ENCODE measurements at regions not wholly inside any gene's neighbourhood (a gene's known extent, or its start where the extent isn't known, plus 50 kb on each side); places are given as distances from the start of the nearest gene placed in this dataset.
"Not testable (repeated sequence)": the region's sequence is repeated elsewhere in the genome, so short reads cannot be mapped to it uniquely, and the experiment has no call there.

- DNase-seq (ENCODE audit: low read depth, low spot score) (no peak), ATAC-seq (no peak)
- no peak overlapping the region for H2AFZ ChIP-seq (ENCODE audit: low read depth, low read length, poor library complexity, severe bottlenecking)
- H3K4me2 ChIP-seq (ENCODE audit: low read length): no peak overlapping the region
- TF ChIP-seq FOSL1 (IDR thresholded peaks at IDR 0.05; ENCODE audit: low read depth): no peak
- no peak for TF ChIP-seq CEBPB (IDR thresholded peaks at IDR 0.05; ENCODE audit: low read depth)
- intact Hi-C loops (cut with micrococcal nuclease): no loop called here
- no peak overlapping the region for H3K9ac ChIP-seq (ENCODE audit: low read length)
- no peaks in the 10 kb centered on the region for H3K4me1 ChIP-seq (ENCODE audit: control insufficient read depth in 1 of 2, insufficient read depth in 2 of 2, low read length in 2 of 2)
- no peaks in the 10 kb centered on the region; a peak in 1 of 4 replicates for H3K9me3 ChIP-seq (ENCODE audit: control insufficient read depth in 1 of 2, insufficient read depth in 1 of 2, low read depth in 1 of 2, low read length in 2 of 2)
- H4K20me1 ChIP-seq (ENCODE audit: insufficient read depth): no peaks in the 10 kb centered on the region
- ChIA-PET CTCF (no interaction called here), POLR2A (no interaction called here), RAD21 (ENCODE audit: low non-redundant PET in 1 of 2, low total read pairs in 2 of 2, uncharacterized antibody in 2 of 2, unreplicated experiment in 2 of 2) (no interaction called here)
- no TSS peak for BruUV-seq (replicated peaks)
- H3K36me3 ChIP-seq (ENCODE audit: control insufficient read depth in 1 of 2, insufficient read depth in 2 of 2, low read length in 2 of 2): no peaks in the 10 kb centered on the region
- H3K27ac ChIP-seq (ENCODE audit: low read depth, low read length): no peak overlapping the region
- no peak overlapping the region for H3K4me3 ChIP-seq (replicated peaks in 1 of 2; ENCODE audit: low read depth in 1 of 2, low read length in 2 of 2)
- no peaks in the 10 kb centered on the region for H3K79me2 ChIP-seq (ENCODE audit: insufficient read depth, low read length)
- H3K9me2 ChIP-seq (ENCODE audit: insufficient read depth): no peaks in the 10 kb centered on the region
- peaks cover 34% of the 10 kb centered on the region for H3K27me3 ChIP-seq (ENCODE audit: insufficient read depth, low read length)
These were observed 98.2 kb upstream of the C14orf180 start for GRCh38 chr14:104481323-104481722.

- H3K79me2 ChIP-seq (ENCODE audit: insufficient read depth, low read length); POLR2A ChIA-PET; intact Hi-C loops (cut with micrococcal nuclease); DNase-seq (ENCODE audit: low read depth, low spot score); H3K27ac ChIP-seq (ENCODE audit: low read depth, low read length); H3K4me2 ChIP-seq (ENCODE audit: low read length); H3K36me3 ChIP-seq (ENCODE audit: control insufficient read depth in 1 of 2, insufficient read depth in 2 of 2, low read length in 2 of 2); H2AFZ ChIP-seq (ENCODE audit: low read depth, low read length, poor library complexity, severe bottlenecking); H3K9me3 ChIP-seq (ENCODE audit: control insufficient read depth in 1 of 2, insufficient read depth in 1 of 2, low read depth in 1 of 2, low read length in 2 of 2); ATAC-seq; RAD21 ChIA-PET (ENCODE audit: low non-redundant PET in 1 of 2, low total read pairs in 2 of 2, uncharacterized antibody in 2 of 2, unreplicated experiment in 2 of 2); H3K9me2 ChIP-seq (ENCODE audit: insufficient read depth); H3K9ac ChIP-seq (ENCODE audit: low read length); H3K4me3 ChIP-seq (replicated peaks in 1 of 2; ENCODE audit: low read depth in 1 of 2, low read length in 2 of 2); H4K20me1 ChIP-seq (ENCODE audit: insufficient read depth); H3K4me1 ChIP-seq (ENCODE audit: control insufficient read depth in 1 of 2, insufficient read depth in 2 of 2, low read length in 2 of 2); CTCF ChIA-PET; BruUV-seq (replicated peaks): not testable (repeated sequence)
- H3K27me3 ChIP-seq (ENCODE audit: insufficient read depth, low read length): peaks cover 39% of the 10 kb centered on the region
These were observed 97.5 kb upstream of the C14orf180 start for GRCh38 chr14:104482017-104482416.

GRCh38 chr14:104486222-104486923 is 93.2 kb upstream of the C14orf180 start:
- Histone ChIP-seq H3K27ac (ENCODE audit: low read depth, low read length) (no peak overlapping the region), H3K4me3 (replicated peaks in 1 of 2; ENCODE audit: low read depth in 1 of 2, low read length in 2 of 2) (no peak overlapping the region), H3K9me2 (ENCODE audit: insufficient read depth) (no peaks in the 10 kb centered on the region), H3K4me1 (ENCODE audit: control insufficient read depth in 1 of 2, insufficient read depth in 2 of 2, low read length in 2 of 2) (no peaks in the 10 kb centered on the region), H3K79me2 (ENCODE audit: insufficient read depth, low read length) (no peaks in the 10 kb centered on the region), H3K27me3 (ENCODE audit: insufficient read depth, low read length) (peaks cover 39% of the 10 kb centered on the region), H4K20me1 (ENCODE audit: insufficient read depth) (no peaks in the 10 kb centered on the region), H2AFZ (ENCODE audit: low read depth, low read length, poor library complexity, severe bottlenecking) (no peak overlapping the region), H3K4me2 (ENCODE audit: low read length) (no peak overlapping the region), H3K9ac (ENCODE audit: low read length) (no peak overlapping the region), H3K36me3 (ENCODE audit: control insufficient read depth in 1 of 2, insufficient read depth in 2 of 2, low read length in 2 of 2) (no peaks in the 10 kb centered on the region), H3K9me3 (ENCODE audit: control insufficient read depth in 1 of 2, insufficient read depth in 1 of 2, low read depth in 1 of 2, low read length in 2 of 2) (no peaks in the 10 kb centered on the region; a peak in 1 of 4 replicates)
- POLR2A ChIA-PET: no interaction called here
- no peak for DNase-seq (ENCODE audit: low read depth, low spot score)
- no TSS peak for BruUV-seq (replicated peaks)
- RAD21 ChIA-PET (ENCODE audit: low non-redundant PET in 1 of 2, low total read pairs in 2 of 2, uncharacterized antibody in 2 of 2, unreplicated experiment in 2 of 2): no interaction called here
- CTCF ChIA-PET: no interaction called here
- TF ChIP-seq EZH2phosphoT487 (IDR thresholded peaks at IDR 0.05; ENCODE audit: borderline replicate concordance) (no peak), TCF7L2 (IDR thresholded peaks at IDR 0.05; ENCODE audit: borderline replicate concordance, extremely low read depth, insufficient read depth, insufficient read length) (no peak), ELF1 (IDR thresholded peaks at IDR 0.05; ENCODE audit: borderline replicate concordance, low read depth) (no peak), JUND (IDR thresholded peaks at IDR 0.05) (no peak), ZFX (IDR thresholded peaks at IDR 0.05) (no peak), YY1 (IDR thresholded peaks at IDR 0.05; ENCODE audit: extremely low read depth, insufficient replicate concordance, low read depth, low read length) (no peak), MAX (IDR thresholded peaks at IDR 0.05) (no peak), CTCF (IDR thresholded peaks at IDR 0.05 in 2 of 3, conservative IDR thresholded peaks at IDR 0.05 in 1 of 3; ENCODE audit: borderline replicate concordance in 1 of 3, insufficient read depth in 1 of 3, low read depth in 2 of 3, low read length in 2 of 3) (no peak)
- ATAC-seq: no peak
- intact Hi-C loops (cut with micrococcal nuclease): no loop called here
